OCI-LY7 (cell line): ENCODE measurements at regions not wholly inside any gene's neighbourhood (a gene's known extent, or its start where the extent isn't known, plus 50 kb on each side); places are given as distances from the start of the nearest gene placed in this dataset.

Experiments
- EZH2phosphoT487 ChIP-seq: fragments of 200-600 bp; sonication (generic); IDR thresholded peaks from 2 replicates; pipeline ENCODE4 v1.6.1; 2018; ENCODE audit warnings: low read depth, borderline replicate concordance, mild to moderate bottlenecking, mixed run types, antibody characterized with exemption, low read length, moderate library complexity, mixed read lengths
- TF ChIP-seq, protein P1 (sequence below): fragments of 200-600 bp; sonication (generic); conservative IDR thresholded peaks from 2 replicates; pipeline ENCODE4 v1.5.1; 2014; ENCODE audit warnings: mild to moderate bottlenecking, antibody characterized with exemption, low read length, moderate library complexity, mixed read lengths

DNA sequence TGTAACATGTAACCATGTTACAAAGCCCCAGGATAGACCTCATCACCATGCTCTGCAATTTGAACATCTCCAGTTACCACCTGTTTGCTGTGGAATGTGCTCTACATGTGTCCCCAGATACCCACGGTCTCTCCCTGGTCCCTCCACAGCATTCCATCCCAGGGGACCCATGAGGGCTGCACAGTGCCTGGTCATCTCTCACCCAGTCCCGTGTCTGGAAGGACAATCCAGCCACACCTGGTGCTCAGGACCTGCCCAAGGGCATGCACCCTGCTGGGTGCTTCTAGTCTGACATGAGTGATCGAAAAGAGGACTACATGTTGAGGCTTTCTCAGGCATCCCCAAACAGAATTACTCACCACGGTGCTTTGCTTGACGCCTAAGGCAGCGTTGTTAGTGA lies 119.6 kb upstream of the ATP10A start:
- TF ChIP-seq, protein P1, sequence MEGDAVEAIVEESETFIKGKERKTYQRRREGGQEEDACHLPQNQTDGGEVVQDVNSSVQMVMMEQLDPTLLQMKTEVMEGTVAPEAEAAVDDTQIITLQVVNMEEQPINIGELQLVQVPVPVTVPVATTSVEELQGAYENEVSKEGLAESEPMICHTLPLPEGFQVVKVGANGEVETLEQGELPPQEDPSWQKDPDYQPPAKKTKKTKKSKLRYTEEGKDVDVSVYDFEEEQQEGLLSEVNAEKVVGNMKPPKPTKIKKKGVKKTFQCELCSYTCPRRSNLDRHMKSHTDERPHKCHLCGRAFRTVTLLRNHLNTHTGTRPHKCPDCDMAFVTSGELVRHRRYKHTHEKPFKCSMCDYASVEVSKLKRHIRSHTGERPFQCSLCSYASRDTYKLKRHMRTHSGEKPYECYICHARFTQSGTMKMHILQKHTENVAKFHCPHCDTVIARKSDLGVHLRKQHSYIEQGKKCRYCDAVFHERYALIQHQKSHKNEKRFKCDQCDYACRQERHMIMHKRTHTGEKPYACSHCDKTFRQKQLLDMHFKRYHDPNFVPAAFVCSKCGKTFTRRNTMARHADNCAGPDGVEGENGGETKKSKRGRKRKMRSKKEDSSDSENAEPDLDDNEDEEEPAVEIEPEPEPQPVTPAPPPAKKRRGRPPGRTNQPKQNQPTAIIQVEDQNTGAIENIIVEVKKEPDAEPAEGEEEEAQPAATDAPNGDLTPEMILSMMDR: no peak
- no peak for TF ChIP-seq EZH2phosphoT487
